Keratinocyte (primary cell): ENCODE measurements at regions not wholly inside any gene's neighbourhood (a gene's known extent, or its start where the extent isn't known, plus 50 kb on each side); places are given as distances from the start of the nearest gene placed in this dataset.

Source experiments
- EZH2 ChIP-seq: IDR thresholded peaks from one replicate; pipeline ENCODE4 v1.6.1; 2012; ENCODE audit warnings: inconsistent platforms, mild to moderate bottlenecking, low read length, moderate library complexity
- TF ChIP-seq, protein P1 (sequence below), 3 experiments: IDR thresholded peaks in 1 of 3; conservative IDR thresholded peaks in 1 of 3; optimal IDR thresholded peaks in 1 of 3; 2 replicates in 2 of 3; 3 replicates in 1 of 3; pipeline versions ENCODE3 to v1.5.1; 2011; ENCODE audit warnings: low read length in 3 of 3, mild to moderate bottlenecking in 3 of 3, moderate library complexity in 2 of 3, control low read depth in 1 of 3, inconsistent platforms in 1 of 3; ENCODE audit not compliant: insufficient read depth in 2 of 3; ENCODE audit errors: extremely low read depth in 1 of 3

DNA sequence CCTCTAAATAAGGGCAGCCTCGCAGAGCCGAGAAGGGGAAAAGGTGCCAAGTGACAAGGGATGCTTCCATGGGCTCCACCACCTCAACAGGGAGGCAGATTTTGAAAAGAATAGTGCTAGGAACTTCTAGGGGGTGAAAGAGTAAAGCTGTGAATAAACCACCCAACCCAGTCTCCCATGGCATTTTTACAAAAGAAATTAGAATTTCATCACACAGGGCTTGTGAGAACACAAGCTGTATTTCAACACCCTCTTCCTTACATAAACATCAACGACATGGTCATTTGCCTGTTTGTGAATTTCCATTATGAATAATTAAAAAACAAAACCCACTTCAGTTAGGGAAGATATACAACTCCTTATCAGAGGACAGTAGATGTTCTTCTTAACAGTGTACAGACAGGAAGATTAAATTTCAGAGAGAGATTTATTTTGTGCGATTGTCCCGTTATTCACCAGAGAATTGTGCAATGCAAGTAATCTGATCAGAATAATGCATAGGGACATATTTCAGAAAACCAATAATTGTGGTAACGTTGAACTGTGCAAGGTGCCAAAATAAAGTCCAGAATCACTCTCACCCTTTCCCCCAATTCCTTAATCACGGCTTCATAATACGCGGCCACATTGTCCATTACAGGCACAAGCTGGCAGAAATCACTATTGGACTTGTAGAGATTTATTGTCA lies 207.8 kb upstream of the MGMT start:
- TF ChIP-seq, protein P1, sequence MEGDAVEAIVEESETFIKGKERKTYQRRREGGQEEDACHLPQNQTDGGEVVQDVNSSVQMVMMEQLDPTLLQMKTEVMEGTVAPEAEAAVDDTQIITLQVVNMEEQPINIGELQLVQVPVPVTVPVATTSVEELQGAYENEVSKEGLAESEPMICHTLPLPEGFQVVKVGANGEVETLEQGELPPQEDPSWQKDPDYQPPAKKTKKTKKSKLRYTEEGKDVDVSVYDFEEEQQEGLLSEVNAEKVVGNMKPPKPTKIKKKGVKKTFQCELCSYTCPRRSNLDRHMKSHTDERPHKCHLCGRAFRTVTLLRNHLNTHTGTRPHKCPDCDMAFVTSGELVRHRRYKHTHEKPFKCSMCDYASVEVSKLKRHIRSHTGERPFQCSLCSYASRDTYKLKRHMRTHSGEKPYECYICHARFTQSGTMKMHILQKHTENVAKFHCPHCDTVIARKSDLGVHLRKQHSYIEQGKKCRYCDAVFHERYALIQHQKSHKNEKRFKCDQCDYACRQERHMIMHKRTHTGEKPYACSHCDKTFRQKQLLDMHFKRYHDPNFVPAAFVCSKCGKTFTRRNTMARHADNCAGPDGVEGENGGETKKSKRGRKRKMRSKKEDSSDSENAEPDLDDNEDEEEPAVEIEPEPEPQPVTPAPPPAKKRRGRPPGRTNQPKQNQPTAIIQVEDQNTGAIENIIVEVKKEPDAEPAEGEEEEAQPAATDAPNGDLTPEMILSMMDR (optimal IDR thresholded peaks at IDR 0.05 in 1 of 3, IDR thresholded peaks at IDR 0.05 in 1 of 3, conservative IDR thresholded peaks at IDR 0.05 in 1 of 3; ENCODE audit: extremely low read depth in 1 of 3, insufficient read depth in 2 of 3, low read length in 3 of 3): no peak
- no peak for TF ChIP-seq EZH2
